Superior temporal gyrus (tissue), 1 donor: ENCODE measurements at regions not wholly inside any gene's neighbourhood (a gene's known extent, or its start where the extent isn't known, plus 50 kb on each side); places are given as distances from the start of the nearest gene placed in this dataset.

Experiments
- DNase-seq: peaks from one replicate; pipeline ENCODE4 v3.0.0-alpha.2; 2016; ENCODE audit errors: extremely low spot score

DNA sequence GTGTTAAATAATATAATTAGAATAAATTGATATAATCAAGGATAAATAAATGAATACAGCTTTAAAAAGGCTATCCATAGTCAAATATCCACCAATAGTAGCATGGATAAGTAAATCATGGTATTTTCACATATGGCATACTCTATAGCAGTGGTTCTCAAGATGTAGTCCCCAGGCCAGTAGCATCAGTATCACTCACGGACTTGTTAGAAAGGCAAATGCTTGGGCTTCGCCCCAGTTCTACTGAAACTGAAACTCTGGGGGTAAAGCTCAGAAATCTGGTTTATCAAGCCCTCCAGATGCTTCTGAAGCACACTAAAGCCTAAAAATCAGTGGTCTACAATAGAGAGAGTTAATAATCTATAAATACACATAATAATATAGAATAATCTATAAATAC, 261.6 kb upstream of the TTC14 start:
- no peak for DNase-seq

DNA sequence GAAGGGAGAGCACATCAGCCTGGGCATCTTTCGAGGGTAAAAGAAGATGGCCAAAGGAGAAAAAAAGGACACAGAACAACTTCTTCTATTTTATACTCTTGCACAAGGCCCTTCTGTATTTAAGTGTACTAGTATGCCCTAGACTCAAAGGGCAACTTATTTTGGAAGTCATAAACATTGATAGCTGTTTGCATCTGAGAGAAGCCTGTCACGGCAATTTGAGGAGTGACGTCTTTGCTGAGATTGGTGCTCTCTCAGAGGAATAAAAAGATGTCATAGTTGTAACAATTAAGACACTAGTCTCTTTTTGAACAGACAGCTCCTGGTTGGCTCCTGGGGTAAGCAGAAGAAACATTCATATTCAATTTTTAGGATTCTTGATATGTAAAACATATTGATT, 260.4 kb upstream of the TTC14 start:
- DNase-seq = no peak

DNA sequence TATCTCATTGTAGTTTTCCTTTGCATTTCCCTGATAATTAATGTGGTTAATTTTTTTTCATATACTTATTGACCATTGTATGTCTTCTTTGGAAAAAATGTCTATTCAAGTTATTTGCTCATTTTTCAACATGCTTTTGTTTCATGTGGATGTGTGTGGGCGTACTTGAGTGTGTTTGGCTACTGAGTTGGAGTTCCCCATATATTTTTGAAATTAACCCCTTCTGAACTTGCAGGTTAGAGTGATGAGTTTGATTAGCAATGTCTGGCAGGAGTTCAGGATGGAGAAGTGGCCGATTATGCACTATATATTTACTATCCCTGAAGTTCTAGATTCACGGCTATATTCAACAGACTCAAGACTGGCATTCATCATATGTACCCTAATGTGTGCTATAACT, 250.4 kb upstream of the TTC14 start:
- DNase-seq = no peak

DNA sequence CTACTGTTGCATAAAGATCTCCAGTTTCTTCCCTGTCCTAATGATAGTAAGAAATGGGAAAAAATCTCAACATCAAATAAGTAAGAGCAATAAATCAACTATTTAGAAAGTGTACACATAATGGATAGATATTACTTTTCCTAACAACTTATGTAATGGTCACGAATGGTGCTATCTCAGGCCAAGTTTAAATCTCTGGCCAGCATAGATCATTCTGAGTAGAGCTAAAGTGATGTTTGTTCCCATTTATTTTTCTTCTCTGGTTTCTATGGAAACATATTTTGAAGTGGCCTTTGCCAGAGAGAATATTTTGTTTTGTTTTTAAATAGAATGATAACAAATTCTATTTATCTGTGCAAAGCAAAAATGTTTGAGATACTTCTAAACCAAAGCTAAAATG, 249.7 kb upstream of the TTC14 start:
- no peak for DNase-seq

DNA sequence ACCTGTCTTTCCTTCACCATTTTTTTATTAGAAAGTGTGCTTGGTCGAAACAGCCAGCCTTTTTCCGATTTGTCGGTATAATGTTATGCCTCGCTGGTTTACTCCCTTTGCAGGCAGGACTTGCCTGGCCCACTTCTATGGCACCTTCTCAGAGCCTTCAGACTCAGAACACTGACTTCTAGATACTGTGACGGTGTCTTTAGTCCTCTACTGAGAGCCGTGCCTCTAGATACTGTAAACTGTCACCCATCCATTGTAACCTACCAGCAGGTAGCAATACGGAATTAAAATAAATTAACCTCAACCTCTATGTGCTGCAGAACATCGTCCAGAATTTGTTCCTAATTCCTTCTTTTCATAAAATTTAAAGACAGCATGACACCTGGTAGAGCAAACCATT, 247.7 kb upstream of the TTC14 start:
- DNase-seq = no peak

DNA sequence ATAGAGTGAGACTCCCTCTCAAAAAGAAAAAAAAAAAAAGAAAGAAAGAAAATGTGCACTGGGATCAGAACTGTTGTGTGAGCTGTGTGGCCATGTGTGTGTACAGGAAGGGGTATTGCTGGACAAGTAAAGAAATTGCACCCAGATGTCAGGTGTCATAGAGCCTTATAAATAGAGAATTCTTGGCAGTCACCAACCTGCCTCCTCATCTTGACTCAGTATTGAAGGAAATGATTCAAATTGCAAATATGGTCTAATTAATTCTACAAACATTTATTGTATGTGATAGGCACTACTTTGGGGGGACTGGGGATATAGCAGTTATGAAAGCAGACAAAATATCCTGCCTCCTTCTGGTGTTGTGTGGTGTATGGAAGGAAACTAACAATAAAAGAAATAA, 243.8 kb upstream of the TTC14 start:
- no peak for DNase-seq

DNA sequence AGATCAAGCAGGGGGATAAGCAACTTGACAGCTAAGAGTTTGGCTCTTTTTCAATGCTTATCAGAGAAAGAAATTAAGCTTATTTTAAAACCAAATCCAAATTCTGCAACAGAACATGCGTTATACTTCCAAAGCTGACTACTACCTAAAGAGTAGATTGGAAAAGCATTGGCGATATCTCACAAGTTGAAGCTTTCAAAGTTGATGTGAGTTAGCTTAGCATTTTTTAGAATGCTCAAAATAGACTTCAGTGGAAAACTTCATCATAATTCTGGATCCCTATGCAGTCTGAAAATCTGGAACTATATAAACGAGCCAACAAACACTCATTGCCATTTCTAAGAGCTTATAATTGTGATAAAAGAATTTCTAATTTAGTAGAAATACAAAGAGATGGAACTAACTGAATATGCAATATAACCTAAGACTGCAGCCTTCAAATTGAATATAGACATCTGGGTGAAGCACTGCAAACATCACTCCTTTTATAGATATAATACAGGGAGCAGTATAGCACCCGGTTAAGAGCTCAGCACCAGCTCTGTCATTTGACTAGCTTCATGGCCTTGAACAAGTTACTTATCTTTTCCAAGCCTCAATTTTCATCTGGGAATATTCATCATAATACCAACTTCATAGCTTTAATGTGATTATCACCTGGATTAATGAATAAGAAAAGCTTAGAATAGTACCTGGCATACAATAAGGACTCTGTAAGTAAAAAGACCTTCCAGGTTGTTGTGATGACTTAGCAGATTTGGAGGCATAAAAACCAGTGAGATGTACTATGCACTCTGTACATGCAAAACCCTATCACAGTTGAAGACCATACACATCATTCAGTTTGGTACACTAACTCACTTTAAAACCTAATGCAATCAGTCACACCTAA, 242.7 kb upstream of the TTC14 start:
- peak; percentile 29 for DNase-seq

DNA sequence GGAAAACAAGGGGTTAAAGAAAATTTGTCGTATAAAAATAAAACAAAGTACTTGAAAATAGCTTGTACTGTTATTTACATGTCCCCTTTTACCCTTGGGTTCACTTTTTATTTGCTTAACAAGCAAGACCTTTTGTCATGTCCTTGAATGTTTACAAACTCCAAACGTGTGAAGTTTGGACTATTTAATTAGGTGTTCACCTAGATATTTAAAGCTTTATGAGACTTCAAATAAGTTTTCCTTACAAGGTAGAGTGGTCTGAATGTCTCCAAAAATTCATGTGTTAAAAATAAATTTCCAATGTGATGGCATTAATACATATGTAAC, 242.0 kb upstream of the TTC14 start:
- no peak for DNase-seq

DNA sequence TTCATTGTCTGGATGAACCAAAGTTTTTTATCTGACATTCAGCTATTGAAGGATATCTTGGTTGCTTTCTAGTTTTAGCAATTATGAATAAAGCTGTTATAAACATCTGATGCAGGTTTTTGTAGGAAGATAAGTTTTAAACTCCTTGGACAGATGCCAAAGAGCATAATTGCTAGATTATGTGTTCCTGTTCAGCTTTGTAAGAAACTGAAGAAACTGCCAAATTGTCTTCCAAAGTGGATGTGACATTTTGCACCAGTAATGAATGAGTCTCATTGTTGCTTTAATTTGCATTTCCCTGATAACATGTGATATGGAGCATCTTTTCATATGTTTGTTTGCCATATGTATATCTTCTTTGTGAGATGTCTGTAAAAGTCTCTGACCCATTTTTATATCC, 239.9 kb upstream of the TTC14 start:
- DNase-seq = no peak

DNA sequence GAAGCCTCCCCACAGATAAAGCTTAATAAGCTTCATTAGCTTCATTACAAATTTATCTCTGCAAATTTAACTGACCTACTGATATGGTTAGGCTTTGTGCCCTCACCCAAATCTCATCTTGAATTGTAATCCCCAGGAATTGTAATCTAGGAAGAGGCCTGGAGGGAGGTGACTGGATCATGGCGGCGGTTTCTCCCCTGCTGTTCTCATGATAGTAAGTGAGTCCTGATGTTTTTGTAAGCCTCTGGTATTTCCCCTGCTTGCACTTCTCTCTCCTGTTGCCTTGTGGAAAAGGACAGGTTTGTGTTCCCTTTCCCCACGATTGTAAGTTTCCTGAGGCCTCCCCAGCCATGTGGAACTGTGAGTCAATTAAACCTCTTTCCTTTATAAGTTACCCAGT, 226.1 kb upstream of the TTC14 start:
- DNase-seq = no peak

DNA sequence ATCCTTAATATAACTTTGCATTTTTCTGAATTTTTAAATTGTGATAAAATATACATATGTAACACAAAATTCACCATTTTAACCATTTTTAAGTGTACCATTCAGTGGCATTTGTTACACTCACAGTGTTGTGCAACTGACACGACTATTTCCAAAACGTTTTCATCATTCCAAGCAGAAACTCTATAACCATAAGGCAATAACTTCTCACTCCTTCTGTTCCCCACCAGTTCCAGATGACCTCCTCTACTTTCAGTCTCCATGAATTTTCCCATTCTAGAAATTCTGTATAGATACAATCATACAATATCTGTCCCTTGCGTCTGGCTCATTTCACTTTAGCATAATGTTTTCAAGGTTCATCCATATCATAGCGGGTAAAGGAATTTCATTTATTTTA, 223.5 kb upstream of the TTC14 start:
- no peak for DNase-seq

DNA sequence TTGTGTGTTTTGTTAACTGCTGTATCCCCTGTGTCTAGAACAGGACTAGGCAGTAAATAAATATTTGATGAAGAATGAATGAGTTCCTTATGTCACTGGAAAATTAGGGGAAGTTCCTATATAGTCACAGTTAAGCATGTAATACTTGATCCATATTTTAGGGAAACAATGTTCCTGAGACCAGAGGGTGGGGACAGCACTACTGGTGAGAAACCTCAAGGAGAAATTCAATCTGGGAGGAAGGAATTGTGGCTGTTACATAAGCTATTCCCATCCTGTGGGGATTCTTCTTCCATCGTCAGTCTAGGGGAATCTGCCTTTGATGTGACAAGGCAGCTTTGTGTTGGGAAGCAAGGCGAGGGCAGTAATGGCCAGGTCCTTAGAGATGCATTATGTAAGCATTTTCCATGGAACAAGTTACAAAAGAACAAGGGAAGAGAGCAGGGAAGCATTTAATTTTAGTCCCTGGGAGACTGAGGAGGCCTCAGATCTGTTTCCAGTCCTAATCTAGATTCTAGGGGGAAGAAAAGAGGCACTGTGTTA, 219.3 kb upstream of the TTC14 start:
- DNase-seq = no peak

DNA sequence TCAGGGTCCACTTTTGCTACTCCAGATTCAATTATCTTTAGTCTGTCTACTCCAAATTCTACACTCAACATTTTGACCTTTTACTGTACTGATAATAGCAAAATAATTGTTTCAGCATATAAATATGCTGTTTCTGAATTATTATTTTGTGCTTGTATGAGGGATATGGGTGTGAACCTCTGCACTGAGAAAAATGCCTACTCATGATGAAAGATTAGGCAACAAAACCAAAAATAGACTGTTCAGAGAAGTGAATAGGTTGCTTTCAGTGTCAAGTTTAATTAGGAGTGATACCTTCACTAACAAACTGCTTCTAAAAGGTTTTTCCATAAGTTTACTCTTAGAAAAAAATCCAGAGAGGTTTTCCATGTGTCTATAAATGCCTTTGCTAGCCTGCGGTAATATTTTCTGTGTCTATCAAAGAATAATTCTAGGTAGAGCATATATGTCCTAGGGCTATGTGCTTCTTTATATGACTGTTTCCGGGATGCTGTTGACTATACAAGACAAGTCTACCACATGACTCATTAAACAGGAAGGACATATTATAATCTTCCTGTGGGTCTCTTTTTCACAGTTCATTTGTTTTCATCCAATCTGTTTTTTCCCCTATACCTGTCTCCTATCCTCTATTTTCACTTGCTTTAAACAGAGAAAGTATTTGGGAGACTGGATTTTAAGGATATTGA, 218.5 kb upstream of the TTC14 start:
- no peak for DNase-seq

DNA sequence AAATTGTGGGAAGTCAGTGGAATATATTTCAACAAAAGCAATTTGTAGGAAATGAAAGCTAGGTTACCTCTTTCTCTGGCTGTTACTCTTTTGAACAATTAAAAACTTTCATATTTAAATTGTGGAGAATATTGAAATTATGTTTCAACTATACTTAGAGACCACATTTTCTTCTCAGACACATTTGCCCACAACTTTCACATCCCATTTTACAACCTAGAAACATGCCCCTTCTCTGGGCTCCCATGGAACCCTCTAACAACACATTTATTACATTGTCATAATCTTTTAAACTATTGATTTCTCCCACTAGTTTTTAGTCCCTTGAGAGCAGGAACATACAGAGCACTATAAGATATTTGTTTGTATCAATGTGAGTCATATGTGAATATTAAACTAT, 211.7 kb upstream of the TTC14 start:
- DNase-seq = no peak

DNA sequence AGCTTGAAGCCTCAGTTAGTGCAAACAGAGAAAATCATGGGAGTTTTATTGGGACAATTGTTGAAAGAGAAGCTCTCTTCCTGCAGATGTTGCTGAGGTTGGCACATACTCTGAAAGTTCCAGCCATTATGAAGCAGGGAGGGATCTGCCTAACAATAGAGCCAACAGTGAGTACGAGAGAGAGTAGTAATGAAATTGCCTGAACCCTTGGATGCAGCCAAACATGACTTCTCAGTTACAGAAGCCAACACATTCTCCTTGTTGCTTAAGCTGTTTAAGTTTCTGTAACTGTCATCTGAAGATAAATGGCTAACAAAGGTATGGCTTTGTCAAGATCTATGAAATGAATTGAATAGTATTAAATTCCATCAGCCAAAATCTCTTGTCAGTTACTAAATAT, 211.0 kb upstream of the TTC14 start:
- DNase-seq = no peak

DNA sequence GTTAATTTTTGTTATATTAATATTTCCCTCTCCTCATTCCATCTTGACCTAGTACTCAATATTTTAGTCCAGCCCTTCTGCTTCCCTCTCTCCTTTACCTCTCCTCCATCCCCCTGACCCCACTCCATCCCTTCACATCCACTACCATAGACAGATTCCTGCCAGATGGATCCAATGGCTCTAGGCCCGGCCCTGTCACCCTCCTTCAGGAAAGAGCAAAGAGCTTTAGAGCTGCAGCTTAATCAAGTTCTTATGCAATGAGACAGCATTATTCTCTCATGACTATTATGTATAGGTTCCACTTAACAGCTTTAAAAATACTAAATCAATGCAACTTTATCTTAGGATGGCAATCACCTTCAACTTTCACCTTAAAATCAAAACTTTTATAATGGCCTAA, 200.7 kb upstream of the TTC14 start:
- DNase-seq = no peak

DNA sequence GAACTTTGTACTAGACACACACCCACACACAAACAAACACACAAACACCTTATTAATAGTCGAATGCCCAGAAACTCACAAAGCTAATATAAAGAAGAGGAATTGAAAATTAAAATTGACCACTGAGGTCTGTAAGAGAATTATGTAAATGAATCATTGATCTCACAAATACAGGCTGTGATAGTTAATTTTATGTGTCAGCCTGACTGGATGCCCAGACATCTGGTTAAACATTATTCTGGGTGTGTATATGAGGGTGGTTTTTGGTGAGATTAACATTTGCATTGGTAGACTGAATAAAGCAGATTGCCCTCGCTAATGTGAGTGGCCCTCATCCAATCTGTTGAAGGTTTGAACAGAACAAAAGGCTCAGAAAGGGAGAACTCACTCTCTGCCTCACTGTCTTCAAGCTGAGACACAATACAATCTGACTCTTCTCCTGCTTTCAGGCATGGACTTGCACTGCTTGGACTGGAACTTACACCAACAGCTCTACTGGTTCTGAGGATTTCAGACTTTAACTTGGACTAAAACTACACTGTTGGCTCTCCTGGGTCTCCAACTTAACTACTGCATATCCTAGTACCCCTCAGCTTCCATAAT, 199.4 kb upstream of the TTC14 start:
- no peak for DNase-seq

DNA sequence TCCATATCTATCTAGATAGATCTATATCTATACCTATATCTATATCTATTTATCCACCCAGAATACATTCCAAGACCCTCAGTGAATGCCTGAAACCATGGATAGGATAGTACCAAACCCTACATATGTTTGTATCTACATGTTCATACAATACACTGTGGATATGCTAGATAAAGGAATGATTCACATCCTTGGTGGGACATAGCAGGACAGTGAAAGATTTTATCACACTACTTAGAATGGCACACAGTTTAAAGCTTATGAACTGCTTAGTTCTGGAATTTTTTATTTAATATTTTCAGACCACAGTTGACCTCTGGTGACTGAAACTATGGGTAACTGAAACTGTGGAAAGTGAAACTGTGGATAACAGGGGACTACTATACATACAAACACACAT, 198.8 kb upstream of the TTC14 start:
- no peak for DNase-seq

DNA sequence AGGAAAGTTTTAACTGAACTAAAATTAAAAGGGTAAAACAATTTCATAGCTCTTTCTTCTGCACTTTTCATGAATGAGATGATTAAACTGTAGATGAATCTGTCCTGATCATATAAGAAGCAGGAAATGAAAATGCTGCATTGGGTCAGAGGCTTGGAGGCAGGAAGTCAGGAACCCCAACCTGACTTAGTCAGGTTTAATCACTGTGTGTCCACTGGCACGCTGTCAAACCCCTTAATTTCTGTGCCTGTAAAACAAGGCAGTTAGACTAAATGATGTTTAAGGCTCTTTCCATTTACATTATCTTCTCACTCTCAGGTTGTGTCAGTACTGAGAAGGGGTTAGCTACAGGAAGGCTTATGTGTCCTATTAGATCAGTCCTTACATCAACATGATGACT, 193.3 kb upstream of the TTC14 start:
- DNase-seq = no peak

DNA sequence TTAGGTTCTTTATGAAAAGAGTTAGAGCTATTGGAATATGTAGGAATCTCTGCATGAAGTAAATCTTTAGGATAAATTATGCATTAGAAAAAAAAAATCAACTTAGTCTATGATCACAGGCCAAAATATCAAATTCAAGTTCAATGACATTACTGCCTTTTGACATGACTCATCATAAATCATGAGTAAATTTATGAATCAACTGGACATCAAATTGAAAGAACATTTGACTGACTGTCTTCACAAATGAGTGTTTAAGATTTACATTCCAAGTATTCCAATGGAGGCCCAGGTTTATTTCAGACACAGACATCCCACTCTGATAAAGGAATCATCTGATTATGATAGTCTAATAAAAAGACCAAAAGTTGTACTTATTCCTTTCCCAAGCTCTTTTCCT, 192.8 kb upstream of the TTC14 start:
- DNase-seq = no peak

DNA sequence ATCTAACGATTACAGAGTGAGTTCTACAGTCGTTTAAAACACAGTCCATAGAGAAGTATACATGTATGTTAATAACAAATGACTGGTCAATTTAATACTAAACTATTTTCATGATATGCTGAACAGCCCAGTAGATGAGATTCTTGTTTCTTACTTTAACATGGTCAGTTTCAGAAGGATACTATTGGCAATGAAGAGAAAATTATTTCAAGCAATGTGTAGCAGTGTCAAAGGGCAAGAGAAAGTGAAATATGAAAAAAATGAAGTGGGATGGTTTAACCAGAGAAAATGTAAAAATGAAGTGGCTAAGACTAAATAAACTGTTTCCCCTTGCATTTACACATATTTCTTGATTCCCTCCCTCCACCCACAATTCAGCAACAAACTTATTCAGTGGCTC, 192.1 kb upstream of the TTC14 start:
- DNase-seq = no peak

DNA sequence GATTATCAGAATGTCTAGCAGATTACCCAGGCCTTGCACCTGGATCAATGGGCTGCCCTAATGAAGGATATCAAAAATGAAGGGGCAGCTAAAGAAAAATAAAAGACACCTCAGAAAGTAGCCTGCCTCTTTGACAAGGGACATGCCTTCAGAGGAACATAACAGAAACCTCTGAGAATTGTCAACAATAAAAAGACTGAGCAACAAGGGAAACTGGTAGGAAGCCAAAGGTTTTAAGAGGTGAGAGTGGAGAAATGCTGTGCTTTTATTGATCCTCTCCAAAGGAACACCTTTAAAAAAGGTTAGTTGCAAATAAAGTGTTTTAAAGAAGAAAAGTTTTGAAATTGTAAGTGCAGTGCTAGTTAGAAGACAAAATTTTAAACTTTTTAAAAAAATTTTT, 187.8 kb upstream of the TTC14 start:
- DNase-seq = no peak

DNA sequence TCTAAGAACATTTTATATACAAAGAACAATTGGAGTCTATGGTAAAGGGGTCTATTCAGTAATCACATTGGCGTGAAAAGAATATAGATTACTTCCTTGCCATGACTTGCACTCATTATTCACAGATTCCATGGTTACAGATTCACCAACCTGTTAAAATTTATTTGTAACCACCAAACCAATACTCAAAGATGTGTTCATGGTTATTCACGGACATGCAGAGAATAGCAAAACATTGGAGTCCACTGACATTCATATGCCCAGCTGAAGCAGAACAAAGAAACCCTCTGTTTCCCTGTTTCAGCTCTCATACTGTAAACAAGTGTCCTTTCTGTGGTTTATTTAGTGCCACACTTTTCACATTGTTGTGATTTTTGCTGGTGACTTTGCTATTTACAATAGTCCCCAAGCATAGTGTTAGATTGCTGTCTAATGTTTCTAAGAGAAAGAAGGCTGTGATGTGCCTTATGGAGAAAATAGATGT, 185.8 kb upstream of the TTC14 start:
- peak; percentile 87 for DNase-seq
